ENCODE measurements at regions not wholly inside any gene's neighbourhood (a gene's known extent, or its start where the extent isn't known, plus 50 kb on each side); places are given as distances from the start of the nearest gene placed in this dataset.

GRCh38 chr20:22652681-22653588 is 68.6 kb upstream of the FOXA2 start:
- no peak for DNase-seq (ENCODE audit: low read depth, low spot score)
- in situ Hi-C loops (cut with HindIII; ENCODE audit: low pct_unique_long_range_greater_than_20kb, low sequenced_read_pairs) = no loop called here

- DNase-seq (ENCODE audit: low read depth, low spot score) = no peak
- in situ Hi-C loops (cut with HindIII; ENCODE audit: low pct_unique_long_range_greater_than_20kb, low sequenced_read_pairs) = no loop called here
Observed at GRCh38 chr20:22653658-22654642, 69.6 kb upstream of the FOXA2 start.

GRCh38 chr20:22663528-22664025 is 79.2 kb upstream of the FOXA2 start:
- DNase-seq (ENCODE audit: low read depth, low spot score) = no peak
- in situ Hi-C loops (cut with HindIII; ENCODE audit: low pct_unique_long_range_greater_than_20kb, low sequenced_read_pairs) = no loop called here

GRCh38 chr20:22667198-22667597 is 82.8 kb upstream of the FOXA2 start:
- no peak for DNase-seq (ENCODE audit: low read depth, low spot score)
- in situ Hi-C loops (cut with HindIII; ENCODE audit: low pct_unique_long_range_greater_than_20kb, low sequenced_read_pairs) = no loop called here

- DNase-seq (ENCODE audit: low read depth, low spot score) = no peak
- in situ Hi-C loops (cut with HindIII; ENCODE audit: low pct_unique_long_range_greater_than_20kb, low sequenced_read_pairs) = no loop called here
Observed at GRCh38 chr20:22672191-22672590, 87.8 kb upstream of the FOXA2 start.

DNA sequence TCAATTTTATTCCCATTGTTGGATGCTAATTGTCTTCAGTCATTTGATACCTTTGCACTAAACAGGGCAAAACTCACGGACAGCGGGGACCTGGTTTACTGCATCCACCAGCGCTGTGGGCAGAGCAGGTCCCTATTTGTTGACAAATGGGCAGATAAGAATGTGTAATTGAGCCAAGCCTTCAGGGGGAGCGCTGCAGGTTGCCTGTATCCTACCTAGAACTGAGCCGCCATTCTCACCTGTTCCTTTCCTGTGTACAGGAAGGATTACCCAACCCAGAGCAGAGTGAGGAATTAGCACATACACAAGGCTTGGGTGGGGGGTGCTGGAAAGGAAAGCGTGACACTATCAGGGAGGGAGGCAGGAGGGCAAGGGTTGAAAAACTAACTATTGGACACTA is 89.1 kb upstream of the FOXA2 start:
- in situ Hi-C loops (cut with HindIII; ENCODE audit: low pct_unique_long_range_greater_than_20kb, low sequenced_read_pairs) = no loop called here

DNA sequence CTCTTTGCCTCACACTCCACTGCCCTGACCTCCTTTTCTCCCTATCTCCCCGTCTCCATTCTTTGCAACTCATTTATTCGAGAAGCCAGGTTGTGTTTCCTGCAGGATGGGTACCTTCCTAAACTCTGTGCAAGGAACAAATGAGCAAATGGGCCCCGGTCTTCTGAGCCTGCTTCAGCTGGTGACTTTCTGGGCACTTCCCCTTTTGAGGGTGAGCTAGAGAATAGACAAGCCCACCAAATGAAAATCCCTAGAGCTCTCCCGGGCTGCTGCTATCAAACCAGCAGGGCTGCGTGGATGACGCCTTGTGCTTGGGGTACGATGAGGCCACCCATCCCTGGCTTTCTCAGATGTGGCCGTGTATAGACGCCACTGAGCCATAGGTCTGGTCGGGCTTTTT is 91.0 kb upstream of the FOXA2 start:
- in situ Hi-C loops (cut with HindIII; ENCODE audit: low pct_unique_long_range_greater_than_20kb, low sequenced_read_pairs) = loop anchor here (25.0 kb wide), 1 partner anchor 338 kb away; no protein-coding TSS in a partner anchor
- DNase-seq (ENCODE audit: low read depth, low spot score) = no peak

More for the DNA sequence above, 89.1 kb upstream of the FOXA2 start:
- no peak for DNase-seq (ENCODE audit: low read depth, low spot score)

DNA sequence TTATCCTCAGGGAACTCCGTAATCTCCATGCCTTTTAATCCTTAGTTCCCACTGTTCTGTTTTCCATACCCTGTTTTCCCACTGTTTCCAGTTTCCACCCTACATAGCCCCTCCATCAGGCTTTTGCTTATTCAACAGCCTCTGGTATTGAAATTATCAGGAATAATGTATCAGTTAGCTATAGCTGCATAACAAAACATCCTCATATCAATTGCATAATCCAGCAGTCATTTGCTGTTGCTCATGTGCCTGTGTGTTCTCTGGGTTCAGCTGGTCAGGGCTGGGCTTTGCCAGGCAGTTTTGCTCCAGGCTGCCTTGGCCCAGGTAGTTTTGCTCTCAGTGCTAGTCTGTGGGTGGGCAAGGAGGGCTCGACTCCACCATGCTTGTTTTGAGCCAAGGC is 94.3 kb upstream of the FOXA2 start:
- no peak for DNase-seq (ENCODE audit: low read depth, low spot score)
- in situ Hi-C loops (cut with HindIII; ENCODE audit: low pct_unique_long_range_greater_than_20kb, low sequenced_read_pairs) = loop anchor here (25.0 kb wide), 1 partner anchor 341 kb away; no protein-coding TSS in a partner anchor

GRCh38 chr20:22679197-22679596 is 94.8 kb upstream of the FOXA2 start:
- in situ Hi-C loops (cut with HindIII; ENCODE audit: low pct_unique_long_range_greater_than_20kb, low sequenced_read_pairs) = loop anchor here (25.0 kb wide), 1 partner anchor 342 kb away; no protein-coding TSS in a partner anchor
- no peak for DNase-seq (ENCODE audit: low read depth, low spot score)

GRCh38 chr20:22680031-22680740 is 95.8 kb upstream of the FOXA2 start:
- in situ Hi-C loops (cut with HindIII; ENCODE audit: low pct_unique_long_range_greater_than_20kb, low sequenced_read_pairs) = loop anchor here (25.0 kb wide), 1 partner anchor 343 kb away; no protein-coding TSS in a partner anchor
- no peak for DNase-seq (ENCODE audit: low read depth, low spot score)

GRCh38 chr20:22681591-22682248 is 97.3 kb upstream of the FOXA2 start:
- in situ Hi-C loops (cut with HindIII; ENCODE audit: low pct_unique_long_range_greater_than_20kb, low sequenced_read_pairs) = loop anchor here (25.0 kb wide), 1 partner anchor 344 kb away; no protein-coding TSS in a partner anchor
- DNase-seq (ENCODE audit: low read depth, low spot score) = no peak

GRCh38 chr20:22682381-22682780 is 98.0 kb upstream of the FOXA2 start:
- in situ Hi-C loops (cut with HindIII; ENCODE audit: low pct_unique_long_range_greater_than_20kb, low sequenced_read_pairs) = loop anchor here (25.0 kb wide), 1 partner anchor 345 kb away; no protein-coding TSS in a partner anchor
- DNase-seq (ENCODE audit: low read depth, low spot score) = no peak

- peak; percentile 87 for DNase-seq (ENCODE audit: low read depth, low spot score)
- in situ Hi-C loops (cut with HindIII; ENCODE audit: low pct_unique_long_range_greater_than_20kb, low sequenced_read_pairs) = loop anchor here (25.0 kb wide), 1 partner anchor 347 kb away; no protein-coding TSS in a partner anchor
Observed at GRCh38 chr20:22684072-22684762, 99.8 kb upstream of the FOXA2 start.

DNA sequence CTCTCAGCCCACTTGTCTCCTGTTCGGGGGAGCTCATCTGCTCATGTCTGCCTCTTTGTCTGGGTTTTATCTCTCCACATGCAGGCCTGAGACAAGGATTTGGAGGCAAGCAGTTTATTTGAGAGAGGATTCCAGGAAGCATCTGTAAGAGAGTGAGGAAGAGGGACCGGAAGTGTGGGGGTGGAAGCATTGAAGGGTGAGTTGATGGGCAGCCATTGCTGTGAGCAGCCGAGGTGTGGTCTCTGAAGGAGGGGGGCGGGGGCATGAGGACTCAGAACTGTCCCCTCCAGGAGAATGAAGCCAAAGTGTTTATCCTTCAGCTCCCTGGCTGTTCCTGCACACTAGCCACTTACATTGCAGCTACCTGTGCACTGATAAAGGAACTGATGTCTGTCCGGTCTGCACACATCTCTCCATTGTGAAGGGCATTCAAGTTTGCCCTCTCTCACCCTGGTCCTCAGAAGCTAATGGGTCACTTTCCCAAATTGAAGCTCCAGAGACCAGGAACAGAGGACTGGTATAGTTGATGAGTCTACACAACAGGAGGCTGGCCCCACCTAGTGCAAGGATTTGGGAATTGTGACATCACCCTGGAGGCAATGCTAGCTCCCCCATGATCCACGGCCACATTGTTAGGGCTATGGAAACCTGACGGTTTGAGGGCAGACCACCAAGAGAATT is 100.5 kb upstream of the FOXA2 start:
- in situ Hi-C loops (cut with HindIII; ENCODE audit: low pct_unique_long_range_greater_than_20kb, low sequenced_read_pairs) = loop anchor here (25.0 kb wide), 1 partner anchor 348 kb away; no protein-coding TSS in a partner anchor

GRCh38 chr20:22686097-22686496 is 101.7 kb upstream of the FOXA2 start:
- in situ Hi-C loops (cut with HindIII; ENCODE audit: low pct_unique_long_range_greater_than_20kb, low sequenced_read_pairs) = loop anchor here (25.0 kb wide), 1 partner anchor 349 kb away; no protein-coding TSS in a partner anchor

More for the DNA sequence above, 100.5 kb upstream of the FOXA2 start:
- peak; percentile 6 for DNase-seq (ENCODE audit: low read depth, low spot score)

More at GRCh38 chr20:22686097-22686496, 101.7 kb upstream of the FOXA2 start:
- peak; percentile 90 for DNase-seq (ENCODE audit: low read depth, low spot score)

Measured in SK-MEL-5 (cell line).